MCF 10A (cell line): ENCODE measurements at regions not wholly inside any gene's neighbourhood (a gene's known extent, or its start where the extent isn't known, plus 50 kb on each side); places are given as distances from the start of the nearest gene placed in this dataset.

ENCODE experiments used
- BruUV-seq: library from RNA; stranded (reverse); fragments of 400-500 nt; replicated peaks from 2 replicates; lab custom pipeline; 2021; lab: Mats Ljungman, UMichigan
- CTCF ChIA-PET: fragments of 300-600 bp; sonication (Branson Sonifier 250); formaldehyde crosslinking; extraction: SDS; loops from one replicate; lab custom pipeline; 2021; ENCODE audit warnings: antibody characterized with exemption, inconsistent platforms; lab: Yijun Ruan, JAX
- POLR2A ChIA-PET: fragments of 300-600, 350-650 bp; sonication (Branson Sonifier 250); formaldehyde crosslinking; extraction: SDS; loops from one replicate; lab custom pipeline; 2020; ENCODE audit warnings: antibody characterized with exemption, inconsistent platforms; lab: Yijun Ruan, JAX
- DNase-seq: peaks from one replicate; pipeline ENCODE4 v3.0.0-alpha.2; 2018; ENCODE audit not compliant: unreplicated experiment
- H3K27ac Mint-ChIP-seq: one replicate; pipeline ENCODE4 v1.8.0; 2022; ENCODE audit warnings: mild to moderate bottlenecking, low read depth, mixed read lengths; ENCODE audit not compliant: unreplicated experiment
- H3K27me3 Mint-ChIP-seq: one replicate; pipeline ENCODE4 v1.8.0; 2022; ENCODE audit warnings: mixed read lengths; ENCODE audit not compliant: insufficient read depth, unreplicated experiment
- H3K36me3 Mint-ChIP-seq: one replicate; pipeline ENCODE4 v1.8.0; 2022; ENCODE audit warnings: mild to moderate bottlenecking, moderate library complexity, mixed read lengths; ENCODE audit not compliant: insufficient read depth, unreplicated experiment
- H3K4me1 Mint-ChIP-seq: one replicate; pipeline ENCODE4 v1.8.0; 2022; ENCODE audit warnings: mixed read lengths; ENCODE audit not compliant: insufficient read depth, unreplicated experiment
- H3K4me3 Mint-ChIP-seq: one replicate; pipeline ENCODE4 v1.8.0; 2022; ENCODE audit warnings: mild to moderate bottlenecking, moderate library complexity, mixed read lengths; ENCODE audit not compliant: unreplicated experiment
- H3K9me3 Mint-ChIP-seq: one replicate; pipeline ENCODE4 v1.8.0; 2022; ENCODE audit warnings: mixed read lengths; ENCODE audit not compliant: unreplicated experiment
- CTCF ChIP-seq: fragments of 200-600 bp; IDR thresholded peaks from one replicate; pipeline ENCODE4 v1.8.0; 2022; ENCODE audit warnings: antibody characterized with exemption, mild to moderate bottlenecking; ENCODE audit not compliant: unreplicated experiment
- intact Hi-C: fragments of 100-400 bp; cut with micrococcal nuclease; formaldehyde crosslinking; loops from 2 replicates; pipeline ENCODE4 v1.14.1; 2022

GRCh38 chr7:116142374-116142773, 68.0 kb upstream of the TES start:
- DNase-seq: no peak
- no TSS peak for BruUV-seq
- TF ChIP-seq CTCF: no peak
- peaks cover 12% of the 10 kb centered on the region for H3K4me1 Mint-ChIP-seq
- intact Hi-C loops: no loop called here
- CTCF ChIA-PET: interaction anchor here (0.9 to 1.8 kb wide), 4 partner anchors 9 to 98 kb away, joined by 3 to 6 read pairs (median 4); no protein-coding TSS in a partner anchor
- no peak overlapping the region for H3K27ac Mint-ChIP-seq
- H3K9me3 Mint-ChIP-seq: no peaks in the 10 kb centered on the region
- no peak overlapping the region for H3K4me3 Mint-ChIP-seq
- POLR2A ChIA-PET: interaction anchor here (0.6 kb wide), 1 partner anchor 470 kb away, joined by 3 read pairs; no protein-coding TSS in a partner anchor
- no peaks in the 10 kb centered on the region for H3K36me3 Mint-ChIP-seq
- H3K27me3 Mint-ChIP-seq: peaks cover 54% of the 10 kb centered on the region

GRCh38 chr7:116142850-116143249, 67.5 kb upstream of the TES start:
- intact Hi-C loops: no loop called here
- no peak for DNase-seq
- H3K4me3 Mint-ChIP-seq: no peak overlapping the region
- no peak overlapping the region for H3K27ac Mint-ChIP-seq
- H3K27me3 Mint-ChIP-seq: peaks cover 59% of the 10 kb centered on the region
- H3K36me3 Mint-ChIP-seq: no peaks in the 10 kb centered on the region
- ChIA-PET CTCF (interaction anchor here (0.9 to 1.8 kb wide), 4 partner anchors 10 to 97 kb away, joined by 3 to 6 read pairs (median 4); no protein-coding TSS in a partner anchor), POLR2A (no interaction called here)
- BruUV-seq: no TSS peak
- H3K9me3 Mint-ChIP-seq: no peaks in the 10 kb centered on the region
- peaks cover 12% of the 10 kb centered on the region for H3K4me1 Mint-ChIP-seq
- no peak for TF ChIP-seq CTCF

DNA sequence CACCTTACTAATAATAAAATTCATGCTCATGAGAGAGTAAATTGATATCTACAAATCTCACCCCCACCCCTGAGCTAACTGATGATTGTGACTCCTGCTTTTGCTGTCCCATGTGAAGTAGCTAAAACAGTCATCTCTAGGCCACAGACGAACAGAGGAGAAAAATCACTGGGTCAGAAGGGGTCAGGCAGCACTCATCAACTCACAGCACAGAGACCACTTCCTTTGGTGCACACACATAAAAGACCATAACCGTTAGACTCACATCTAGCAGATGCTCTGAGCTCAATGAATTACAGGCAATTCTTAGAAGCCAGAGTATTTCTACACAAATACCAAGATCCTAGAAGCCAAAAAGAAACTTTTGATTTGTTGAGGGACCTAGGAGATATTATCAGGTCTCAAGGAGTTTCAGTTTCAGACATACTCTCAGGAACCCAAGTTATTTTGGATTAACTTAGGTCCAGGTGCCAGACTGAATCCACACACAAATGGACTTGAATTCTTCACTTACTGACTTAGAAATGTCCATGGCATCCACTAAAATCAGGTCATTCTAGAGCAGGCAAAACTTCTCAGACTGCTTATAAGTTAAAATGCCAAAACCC, 65.0 kb upstream of the TES start:
- DNase-seq: no peak
- Mint-ChIP-seq H3K4me3 (no peak overlapping the region), H3K27me3 (peaks cover 82% of the 10 kb centered on the region), H3K27ac (no peak overlapping the region), H3K4me1 (no peaks in the 10 kb centered on the region), H3K36me3 (no peaks in the 10 kb centered on the region), H3K9me3 (no peaks in the 10 kb centered on the region)
- ChIA-PET CTCF (interaction anchor here (0.6 to 1.2 kb wide), 3 partner anchors 8 to 25 kb away, joined by 3 to 6 read pairs (median 3); no protein-coding TSS in a partner anchor), POLR2A (no interaction called here)
- TF ChIP-seq CTCF: no peak
- intact Hi-C loops: no loop called here
- BruUV-seq: no TSS peak

DNA sequence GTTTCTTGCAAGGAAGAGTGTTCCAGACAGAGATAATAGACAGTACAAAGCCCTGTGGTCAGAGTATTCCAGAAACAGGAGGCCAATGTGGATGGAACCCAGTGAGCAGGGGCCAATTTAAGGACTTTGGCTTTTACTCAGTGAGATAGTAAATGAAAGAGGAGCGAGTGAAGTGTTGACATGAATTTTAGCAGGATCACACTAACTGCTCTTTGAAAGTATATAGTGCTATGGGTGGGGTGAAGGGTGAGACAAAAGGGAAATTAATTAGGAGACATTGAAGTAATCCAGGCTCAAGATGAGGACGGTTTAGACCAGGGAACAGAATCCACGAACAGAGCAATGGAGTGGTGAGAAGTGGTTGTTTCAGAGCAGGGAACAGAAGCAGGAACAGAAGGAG, 62.2 kb upstream of the TES start:
- Mint-ChIP-seq H3K27ac (no peak overlapping the region), H3K4me3 (no peak overlapping the region), H3K36me3 (no peaks in the 10 kb centered on the region), H3K27me3 (peaks cover 80% of the 10 kb centered on the region), H3K4me1 (no peaks in the 10 kb centered on the region), H3K9me3 (no peaks in the 10 kb centered on the region)
- intact Hi-C loops: no loop called here
- no TSS peak for BruUV-seq
- ChIA-PET CTCF (no interaction called here), POLR2A (no interaction called here)
- no peak for DNase-seq
- no peak for TF ChIP-seq CTCF
